ENCODE measurements at regions not wholly inside any gene's neighbourhood (a gene's known extent, or its start where the extent isn't known, plus 50 kb on each side); places are given as distances from the start of the nearest gene placed in this dataset.

GRCh38 chr5:18987101-18987500 is 1000.9 kb downstream of the CDH18 start:
- no peak for TF ChIP-seq CTCF (IDR thresholded peaks at IDR 0.05; ENCODE audit: unreplicated experiment)
- CTCF ChIA-PET, result no interaction called here
- no peaks in the 10 kb centered on the region for H3K4me1 Mint-ChIP-seq (ENCODE audit: low read depth, unreplicated experiment)
- peaks cover 11% of the 10 kb centered on the region for H3K9me3 Mint-ChIP-seq (ENCODE audit: low read depth, unreplicated experiment)
- H3K27ac Mint-ChIP-seq (ENCODE audit: unreplicated experiment), result no peak overlapping the region
- no peak for DNase-seq
- no TSS peak for BruUV-seq (replicated peaks)
- intact Hi-C loops (cut with micrococcal nuclease; ENCODE audit: unreplicated experiment), result no loop called here
- no peaks in the 10 kb centered on the region for H3K36me3 Mint-ChIP-seq (ENCODE audit: insufficient read depth, unreplicated experiment)
- H3K4me3 Mint-ChIP-seq (ENCODE audit: low read depth, unreplicated experiment), result no peak overlapping the region
- no peaks in the 10 kb centered on the region for H3K27me3 Mint-ChIP-seq (ENCODE audit: unreplicated experiment)

- Mint-ChIP-seq H3K4me1 (ENCODE audit: low read depth, unreplicated experiment) (no peaks in the 10 kb centered on the region), H3K27me3 (ENCODE audit: unreplicated experiment) (no peaks in the 10 kb centered on the region), H3K9me3 (ENCODE audit: low read depth, unreplicated experiment) (peaks cover 8% of the 10 kb centered on the region), H3K4me3 (ENCODE audit: low read depth, unreplicated experiment) (no peak overlapping the region), H3K36me3 (ENCODE audit: insufficient read depth, unreplicated experiment) (no peaks in the 10 kb centered on the region), H3K27ac (ENCODE audit: unreplicated experiment) (no peak overlapping the region)
- TF ChIP-seq CTCF (IDR thresholded peaks at IDR 0.05; ENCODE audit: unreplicated experiment), result no peak
- CTCF ChIA-PET, result no interaction called here
- BruUV-seq (replicated peaks), result no TSS peak
- intact Hi-C loops (cut with micrococcal nuclease; ENCODE audit: unreplicated experiment), result no loop called here
- DNase-seq, result no peak
These were observed 997.1 kb downstream of the CDH18 start for GRCh38 chr5:18990852-18991251.

GRCh38 chr5:18992264-18992663 is 995.7 kb downstream of the CDH18 start:
- Mint-ChIP-seq H3K27ac (ENCODE audit: unreplicated experiment) (no peak overlapping the region), H3K27me3 (ENCODE audit: unreplicated experiment) (no peaks in the 10 kb centered on the region), H3K36me3 (ENCODE audit: insufficient read depth, unreplicated experiment) (no peaks in the 10 kb centered on the region), H3K4me3 (ENCODE audit: low read depth, unreplicated experiment) (no peak overlapping the region), H3K4me1 (ENCODE audit: low read depth, unreplicated experiment) (no peaks in the 10 kb centered on the region), H3K9me3 (ENCODE audit: low read depth, unreplicated experiment) (peaks cover 8% of the 10 kb centered on the region)
- BruUV-seq (replicated peaks), result no TSS peak
- intact Hi-C loops (cut with micrococcal nuclease; ENCODE audit: unreplicated experiment), result no loop called here
- CTCF ChIA-PET, result no interaction called here
- no peak for TF ChIP-seq CTCF (IDR thresholded peaks at IDR 0.05; ENCODE audit: unreplicated experiment)
- no peak for DNase-seq

GRCh38 chr5:18999478-18999877 is 988.5 kb downstream of the CDH18 start:
- Mint-ChIP-seq H3K36me3 (ENCODE audit: insufficient read depth, unreplicated experiment) (no peaks in the 10 kb centered on the region), H3K9me3 (ENCODE audit: low read depth, unreplicated experiment) (peaks cover 5% of the 10 kb centered on the region), H3K27me3 (ENCODE audit: unreplicated experiment) (no peaks in the 10 kb centered on the region), H3K27ac (ENCODE audit: unreplicated experiment) (no peak overlapping the region), H3K4me1 (ENCODE audit: low read depth, unreplicated experiment) (no peaks in the 10 kb centered on the region), H3K4me3 (ENCODE audit: low read depth, unreplicated experiment) (no peak overlapping the region)
- TF ChIP-seq CTCF (IDR thresholded peaks at IDR 0.05; ENCODE audit: unreplicated experiment), result no peak
- no TSS peak for BruUV-seq (replicated peaks)
- no peak for DNase-seq
- intact Hi-C loops (cut with micrococcal nuclease; ENCODE audit: unreplicated experiment), result no loop called here
- CTCF ChIA-PET, result no interaction called here

GRCh38 chr5:19001054-19001453 is 986.9 kb downstream of the CDH18 start:
- DNase-seq, result no peak
- Mint-ChIP-seq H3K4me1 (ENCODE audit: low read depth, unreplicated experiment) (no peaks in the 10 kb centered on the region), H3K27me3 (ENCODE audit: unreplicated experiment) (no peaks in the 10 kb centered on the region), H3K36me3 (ENCODE audit: insufficient read depth, unreplicated experiment) (no peaks in the 10 kb centered on the region), H3K9me3 (ENCODE audit: low read depth, unreplicated experiment) (peaks cover 8% of the 10 kb centered on the region), H3K4me3 (ENCODE audit: low read depth, unreplicated experiment) (no peak overlapping the region), H3K27ac (ENCODE audit: unreplicated experiment) (no peak overlapping the region)
- no peak for TF ChIP-seq CTCF (IDR thresholded peaks at IDR 0.05; ENCODE audit: unreplicated experiment)
- intact Hi-C loops (cut with micrococcal nuclease; ENCODE audit: unreplicated experiment), result no loop called here
- BruUV-seq (replicated peaks), result no TSS peak
- CTCF ChIA-PET, result no interaction called here
